ENCODE measurements at regions not wholly inside any gene's neighbourhood (a gene's known extent, or its start where the extent isn't known, plus 50 kb on each side); places are given as distances from the start of the nearest gene placed in this dataset.

- H3K4me3 ChIP-seq (ENCODE audit: insufficient read depth, low read length, poor library complexity, severe bottlenecking), result no peak overlapping the region
- no peaks in the 10 kb centered on the region for H3K79me2 ChIP-seq (ENCODE audit: insufficient read depth, low read length)
- H3K9ac ChIP-seq (ENCODE audit: low read length), result no peak overlapping the region
- no peak for TF ChIP-seq CTCF (IDR thresholded peaks at IDR 0.05; ENCODE audit: insufficient read depth, low read length, poor library complexity, severe bottlenecking)
- no peak for TF ChIP-seq EZH2phosphoT487 (conservative IDR thresholded peaks at IDR 0.05; ENCODE audit: low read length)
- no peaks in the 10 kb centered on the region for H3K36me3 ChIP-seq (ENCODE audit: low read length)
- no peak overlapping the region for H3K27ac ChIP-seq (ENCODE audit: low read depth, low read length)
- H4K20me1 ChIP-seq (ENCODE audit: low read depth, low read length), result no peaks in the 10 kb centered on the region
- no peak overlapping the region for H3K4me2 ChIP-seq (ENCODE audit: low read depth, low read length, poor library complexity, severe bottlenecking)
- no peaks in the 10 kb centered on the region for H3F3A ChIP-seq (ENCODE audit: insufficient read depth)
- H2AFZ ChIP-seq (ENCODE audit: low read depth, low read length, severe bottlenecking), result no peak overlapping the region
- no peaks in the 10 kb centered on the region for H3K9me3 ChIP-seq (ENCODE audit: insufficient read depth, low read length)
- H3K27me3 ChIP-seq (ENCODE audit: low read length), result no peaks in the 10 kb centered on the region
- H3K9me2 ChIP-seq (replicated peaks; ENCODE audit: insufficient read depth, low read length), result no peaks in the 10 kb centered on the region
Measured at GRCh38 chr10:9635691-9636090, 1382.0 kb upstream of the CELF2 start.

GRCh38 chr10:9636216-9636615 is 1381.5 kb upstream of the CELF2 start:
- no peaks in the 10 kb centered on the region for H3K79me2 ChIP-seq (ENCODE audit: insufficient read depth, low read length)
- TF ChIP-seq CTCF (IDR thresholded peaks at IDR 0.05; ENCODE audit: insufficient read depth, low read length, poor library complexity, severe bottlenecking) (no peak), EZH2phosphoT487 (conservative IDR thresholded peaks at IDR 0.05; ENCODE audit: low read length) (no peak)
- no peaks in the 10 kb centered on the region for H3F3A ChIP-seq (ENCODE audit: insufficient read depth)
- H2AFZ ChIP-seq (ENCODE audit: low read depth, low read length, severe bottlenecking), result no peak overlapping the region
- no peaks in the 10 kb centered on the region for H4K20me1 ChIP-seq (ENCODE audit: low read depth, low read length)
- H3K9me3 ChIP-seq (ENCODE audit: insufficient read depth, low read length), result no peaks in the 10 kb centered on the region
- H3K36me3 ChIP-seq (ENCODE audit: low read length), result no peaks in the 10 kb centered on the region
- H3K27ac ChIP-seq (ENCODE audit: low read depth, low read length), result no peak overlapping the region
- H3K4me2 ChIP-seq (ENCODE audit: low read depth, low read length, poor library complexity, severe bottlenecking), result no peak overlapping the region
- no peaks in the 10 kb centered on the region for H3K9me2 ChIP-seq (replicated peaks; ENCODE audit: insufficient read depth, low read length)
- H3K4me3 ChIP-seq (ENCODE audit: insufficient read depth, low read length, poor library complexity, severe bottlenecking), result no peak overlapping the region
- H3K9ac ChIP-seq (ENCODE audit: low read length), result no peak overlapping the region
- no peaks in the 10 kb centered on the region for H3K27me3 ChIP-seq (ENCODE audit: low read length)

GRCh38 chr10:9643782-9644181 is 1373.9 kb upstream of the CELF2 start:
- TF ChIP-seq CTCF (IDR thresholded peaks at IDR 0.05; ENCODE audit: insufficient read depth, low read length, poor library complexity, severe bottlenecking) (no peak), EZH2phosphoT487 (conservative IDR thresholded peaks at IDR 0.05; ENCODE audit: low read length) (no peak)
- H3K27ac ChIP-seq (ENCODE audit: low read depth, low read length), result no peak overlapping the region
- H3K27me3 ChIP-seq (ENCODE audit: low read length), result no peaks in the 10 kb centered on the region
- H3K9me3 ChIP-seq (ENCODE audit: insufficient read depth, low read length), result no peaks in the 10 kb centered on the region
- no peaks in the 10 kb centered on the region for H3K79me2 ChIP-seq (ENCODE audit: insufficient read depth, low read length)
- H3K9ac ChIP-seq (ENCODE audit: low read length), result no peak overlapping the region
- H4K20me1 ChIP-seq (ENCODE audit: low read depth, low read length), result no peaks in the 10 kb centered on the region
- H3K4me2 ChIP-seq (ENCODE audit: low read depth, low read length, poor library complexity, severe bottlenecking), result no peak overlapping the region
- no peaks in the 10 kb centered on the region for H3F3A ChIP-seq (ENCODE audit: insufficient read depth)
- no peaks in the 10 kb centered on the region for H3K9me2 ChIP-seq (replicated peaks; ENCODE audit: insufficient read depth, low read length)
- H3K4me3 ChIP-seq (ENCODE audit: insufficient read depth, low read length, poor library complexity, severe bottlenecking), result no peak overlapping the region
- no peak overlapping the region for H2AFZ ChIP-seq (ENCODE audit: low read depth, low read length, severe bottlenecking)
- no peaks in the 10 kb centered on the region for H3K36me3 ChIP-seq (ENCODE audit: low read length)

DNA sequence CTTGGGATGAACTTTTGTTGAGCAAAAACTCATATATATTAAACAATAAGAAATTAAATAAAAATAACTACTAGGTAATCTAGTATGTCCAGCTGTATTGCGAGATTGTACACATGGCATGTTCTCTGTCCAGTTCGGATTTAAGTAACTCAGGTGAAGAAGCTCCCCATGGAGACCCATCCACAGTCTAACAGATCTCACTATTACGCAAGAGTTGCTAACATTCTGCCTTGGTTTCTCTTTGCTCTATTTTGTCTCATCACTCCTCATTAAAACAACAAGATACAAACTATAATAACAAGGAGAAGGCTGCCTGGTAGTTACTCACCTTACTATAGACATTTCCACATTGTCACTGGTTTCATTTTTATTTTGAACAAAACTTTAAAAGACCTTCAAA is 1372.3 kb upstream of the CELF2 start:
- H2AFZ ChIP-seq (ENCODE audit: low read depth, low read length, severe bottlenecking), result no peak overlapping the region
- H3F3A ChIP-seq (ENCODE audit: insufficient read depth), result no peaks in the 10 kb centered on the region
- H4K20me1 ChIP-seq (ENCODE audit: low read depth, low read length), result no peaks in the 10 kb centered on the region
- no peaks in the 10 kb centered on the region for H3K9me3 ChIP-seq (ENCODE audit: insufficient read depth, low read length)
- H3K27ac ChIP-seq (ENCODE audit: low read depth, low read length), result no peak overlapping the region
- TF ChIP-seq CTCF (IDR thresholded peaks at IDR 0.05; ENCODE audit: insufficient read depth, low read length, poor library complexity, severe bottlenecking), result no peak
- TF ChIP-seq EZH2phosphoT487 (conservative IDR thresholded peaks at IDR 0.05; ENCODE audit: low read length), result no peak
- no peak overlapping the region for H3K4me3 ChIP-seq (ENCODE audit: insufficient read depth, low read length, poor library complexity, severe bottlenecking)
- no peak overlapping the region for H3K9ac ChIP-seq (ENCODE audit: low read length)
- no peak overlapping the region for H3K4me2 ChIP-seq (ENCODE audit: low read depth, low read length, poor library complexity, severe bottlenecking)
- H3K27me3 ChIP-seq (ENCODE audit: low read length), result no peaks in the 10 kb centered on the region
- H3K79me2 ChIP-seq (ENCODE audit: insufficient read depth, low read length), result no peaks in the 10 kb centered on the region
- H3K36me3 ChIP-seq (ENCODE audit: low read length), result no peaks in the 10 kb centered on the region
- H3K9me2 ChIP-seq (replicated peaks; ENCODE audit: insufficient read depth, low read length), result no peaks in the 10 kb centered on the region
